ENCODE measurements at regions not wholly inside any gene's neighbourhood (a gene's known extent, or its start where the extent isn't known, plus 50 kb on each side); places are given as distances from the start of the nearest gene placed in this dataset.

DNA sequence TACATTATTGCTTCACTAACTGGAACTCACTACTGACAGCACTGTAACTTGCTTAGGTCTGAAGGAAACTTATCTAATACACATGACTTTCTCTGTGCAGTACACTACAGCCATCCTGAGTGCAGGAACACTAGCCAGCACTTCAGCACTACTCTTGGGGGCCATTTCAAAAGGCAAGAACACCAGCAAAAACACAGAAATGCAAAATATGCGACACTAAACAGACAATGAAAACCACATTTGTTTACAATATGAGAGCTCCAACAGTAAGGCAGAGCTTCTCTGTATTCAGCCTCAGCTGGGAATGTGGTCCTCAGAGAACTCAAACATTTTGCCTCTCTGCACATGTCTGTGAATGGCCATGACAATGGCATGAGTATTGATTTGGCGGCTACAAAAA, 109.6 kb downstream of the ARRDC4 start:
- TF ChIP-seq, protein P1, sequence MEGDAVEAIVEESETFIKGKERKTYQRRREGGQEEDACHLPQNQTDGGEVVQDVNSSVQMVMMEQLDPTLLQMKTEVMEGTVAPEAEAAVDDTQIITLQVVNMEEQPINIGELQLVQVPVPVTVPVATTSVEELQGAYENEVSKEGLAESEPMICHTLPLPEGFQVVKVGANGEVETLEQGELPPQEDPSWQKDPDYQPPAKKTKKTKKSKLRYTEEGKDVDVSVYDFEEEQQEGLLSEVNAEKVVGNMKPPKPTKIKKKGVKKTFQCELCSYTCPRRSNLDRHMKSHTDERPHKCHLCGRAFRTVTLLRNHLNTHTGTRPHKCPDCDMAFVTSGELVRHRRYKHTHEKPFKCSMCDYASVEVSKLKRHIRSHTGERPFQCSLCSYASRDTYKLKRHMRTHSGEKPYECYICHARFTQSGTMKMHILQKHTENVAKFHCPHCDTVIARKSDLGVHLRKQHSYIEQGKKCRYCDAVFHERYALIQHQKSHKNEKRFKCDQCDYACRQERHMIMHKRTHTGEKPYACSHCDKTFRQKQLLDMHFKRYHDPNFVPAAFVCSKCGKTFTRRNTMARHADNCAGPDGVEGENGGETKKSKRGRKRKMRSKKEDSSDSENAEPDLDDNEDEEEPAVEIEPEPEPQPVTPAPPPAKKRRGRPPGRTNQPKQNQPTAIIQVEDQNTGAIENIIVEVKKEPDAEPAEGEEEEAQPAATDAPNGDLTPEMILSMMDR (IDR thresholded peaks at IDR 0.05), result no peak
- WGBS, 3 donors, result 63 to 94% (median 93%) methylated on average over 2 of the region's 2 CpGs
- ATAC-seq, result no peak

DNA sequence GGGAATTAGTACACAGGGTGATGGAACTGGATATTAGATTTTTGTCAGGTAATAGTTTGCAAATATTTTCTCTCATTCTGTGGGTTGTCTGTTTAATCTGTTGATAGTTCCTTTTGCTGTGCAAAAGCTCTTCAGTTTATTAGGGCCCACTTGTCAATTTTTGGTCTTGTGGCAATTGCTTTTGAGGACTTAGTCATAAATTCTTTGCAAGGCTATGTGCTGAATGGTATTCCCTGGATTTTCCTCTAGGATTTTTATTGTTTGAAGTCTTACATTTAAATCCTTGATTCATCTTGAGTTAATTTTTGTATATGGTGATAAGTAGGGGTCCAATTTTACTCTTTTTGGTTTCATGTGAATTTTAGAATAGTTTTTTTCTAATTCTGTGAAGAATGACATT, 111.3 kb downstream of the ARRDC4 start:
- Histone ChIP-seq H3K27ac (no peak overlapping the region), H3K4me1 (peaks cover 11% of the 10 kb centered on the region), H3K4me3 (no peak overlapping the region), H3K27me3 (ENCODE audit: insufficient read depth in 3 of 3, low read length in 2 of 3) (no peaks in the 10 kb centered on the region), H3K36me3 (ENCODE audit: insufficient read depth in 1 of 2, low read depth in 1 of 2) (no peaks in the 10 kb centered on the region), H3K9me3 (no peaks in the 10 kb centered on the region)
- intact Hi-C loops (cut with DNase I), result no loop called here
- DNase-seq, result no peak
- TF ChIP-seq, protein P1 (IDR thresholded peaks at IDR 0.05), result no peak
- no peak for ATAC-seq

More for the DNA sequence above, 109.6 kb downstream of the ARRDC4 start:
- intact Hi-C loops (cut with DNase I), result no loop called here
- Histone ChIP-seq H3K27me3 (ENCODE audit: insufficient read depth in 3 of 3, low read length in 2 of 3) (no peaks in the 10 kb centered on the region), H3K27ac (no peak overlapping the region), H3K4me3 (no peak overlapping the region), H3K4me1 (no peaks in the 10 kb centered on the region), H3K9me3 (no peaks in the 10 kb centered on the region), H3K36me3 (ENCODE audit: insufficient read depth in 1 of 2, low read depth in 1 of 2) (no peaks in the 10 kb centered on the region)
- DNase-seq, result no peak

DNA sequence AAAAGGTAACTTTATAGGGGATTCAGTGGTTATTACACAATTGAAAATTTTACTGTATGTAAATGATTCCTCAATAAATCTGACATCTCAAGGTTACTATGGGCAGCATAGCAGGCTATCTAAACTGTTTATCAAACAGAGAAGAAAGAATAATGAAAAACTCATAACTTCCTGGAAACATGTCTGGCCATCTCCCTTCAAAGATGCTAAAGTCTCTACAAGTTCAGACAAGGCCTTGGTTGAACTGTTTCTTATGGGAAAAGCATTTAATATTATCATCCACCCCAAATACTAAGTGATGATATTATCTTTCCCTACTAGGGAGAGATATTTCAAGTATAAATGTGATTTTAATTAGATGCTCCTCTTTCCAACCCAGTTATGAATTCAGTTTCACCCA, 114.9 kb downstream of the ARRDC4 start:
- H3K4me1 ChIP-seq, result peaks cover 15% of the 10 kb centered on the region
- DNase-seq (no peak), ATAC-seq (no peak)
- no peaks in the 10 kb centered on the region for H3K9me3 ChIP-seq
- H3K27ac ChIP-seq, result no peak overlapping the region
- intact Hi-C loops (cut with DNase I), result no loop called here
- H3K27me3 ChIP-seq (ENCODE audit: insufficient read depth in 3 of 3, low read length in 2 of 3), result no peaks in the 10 kb centered on the region
- no peaks in the 10 kb centered on the region for H3K36me3 ChIP-seq (ENCODE audit: insufficient read depth in 1 of 2, low read depth in 1 of 2)
- TF ChIP-seq, protein P1 (IDR thresholded peaks at IDR 0.05), result no peak
- no peak overlapping the region for H3K4me3 ChIP-seq

DNA sequence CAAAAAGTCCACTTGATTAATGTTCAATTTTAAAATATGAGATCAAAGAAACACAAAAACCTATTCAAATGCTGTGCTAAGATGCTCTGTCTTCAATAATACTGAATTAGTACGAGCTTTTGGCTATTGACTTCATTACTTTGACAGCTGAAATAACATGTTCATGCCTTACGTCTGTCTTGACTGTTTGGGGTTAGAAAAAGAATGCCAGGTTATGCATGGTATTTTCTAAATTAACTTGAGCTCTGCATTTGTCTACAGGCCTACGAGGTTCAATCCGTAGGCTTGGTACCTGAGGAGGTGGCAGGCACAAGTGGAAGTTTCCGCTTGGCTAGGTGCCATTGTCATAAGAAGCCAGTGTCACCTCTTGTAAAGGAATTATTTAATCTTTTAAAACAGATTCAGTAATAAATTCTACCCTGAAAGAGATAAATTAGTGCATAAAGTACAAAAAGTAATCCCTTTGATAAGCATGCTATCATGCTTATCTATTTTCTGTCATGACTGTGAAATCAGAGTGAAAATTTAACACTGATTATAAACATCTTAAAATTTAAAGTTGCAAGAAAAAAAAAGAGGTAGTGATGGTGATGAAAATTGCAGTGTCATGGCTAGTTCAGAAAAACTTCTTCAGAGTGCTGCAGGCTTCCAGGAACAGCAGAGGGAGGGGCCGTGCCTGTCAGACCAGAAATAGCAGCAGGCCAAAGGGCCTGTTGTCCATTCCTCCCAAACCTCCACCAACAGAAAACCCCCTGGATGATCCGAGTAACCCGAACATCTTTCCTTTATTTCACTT, 115.7 kb downstream of the ARRDC4 start:
- no peaks in the 10 kb centered on the region for H3K9me3 ChIP-seq
- peak overlapping the region; percentile 42 for H3K27ac ChIP-seq

More for the DNA sequence above, 115.7 kb downstream of the ARRDC4 start:
- intact Hi-C loops (cut with DNase I), result no loop called here
- Histone ChIP-seq H3K27me3 (ENCODE audit: insufficient read depth in 3 of 3, low read length in 2 of 3) (no peaks in the 10 kb centered on the region), H3K4me3 (no peak overlapping the region), H3K36me3 (ENCODE audit: insufficient read depth in 1 of 2, low read depth in 1 of 2) (no peaks in the 10 kb centered on the region), H3K4me1 (peaks cover 15% of the 10 kb centered on the region)
- DNase-seq (peak in 1 of 2 donors; percentile 31), ATAC-seq (peak in 3 of 4 donors; percentile 53 to 85 (median 56))
- 40 to 53% (median 42%) methylated on average over 8 of the region's 8 CpGs for WGBS, 3 donors
- TF ChIP-seq, protein P1 (IDR thresholded peaks at IDR 0.05), result no peak

Measured in psoas muscle (tissue), 7 donors.